Stimulated activated naive CD4-positive, alpha-beta T cell treated with Interleukin-2 at 50 U/mL for 16 hours (primary cell): ENCODE measurements at regions not wholly inside any gene's neighbourhood (a gene's known extent, or its start where the extent isn't known, plus 50 kb on each side); places are given as distances from the start of the nearest gene placed in this dataset.
"Not testable (repeated sequence)": the region's sequence is repeated elsewhere in the genome, so short reads cannot be mapped to it uniquely, and the experiment has no call there.

Experiments
- DNase-seq: peaks from one replicate; lab custom pipeline; 2025; lab: John Stamatoyannopoulos, UW

DNA sequence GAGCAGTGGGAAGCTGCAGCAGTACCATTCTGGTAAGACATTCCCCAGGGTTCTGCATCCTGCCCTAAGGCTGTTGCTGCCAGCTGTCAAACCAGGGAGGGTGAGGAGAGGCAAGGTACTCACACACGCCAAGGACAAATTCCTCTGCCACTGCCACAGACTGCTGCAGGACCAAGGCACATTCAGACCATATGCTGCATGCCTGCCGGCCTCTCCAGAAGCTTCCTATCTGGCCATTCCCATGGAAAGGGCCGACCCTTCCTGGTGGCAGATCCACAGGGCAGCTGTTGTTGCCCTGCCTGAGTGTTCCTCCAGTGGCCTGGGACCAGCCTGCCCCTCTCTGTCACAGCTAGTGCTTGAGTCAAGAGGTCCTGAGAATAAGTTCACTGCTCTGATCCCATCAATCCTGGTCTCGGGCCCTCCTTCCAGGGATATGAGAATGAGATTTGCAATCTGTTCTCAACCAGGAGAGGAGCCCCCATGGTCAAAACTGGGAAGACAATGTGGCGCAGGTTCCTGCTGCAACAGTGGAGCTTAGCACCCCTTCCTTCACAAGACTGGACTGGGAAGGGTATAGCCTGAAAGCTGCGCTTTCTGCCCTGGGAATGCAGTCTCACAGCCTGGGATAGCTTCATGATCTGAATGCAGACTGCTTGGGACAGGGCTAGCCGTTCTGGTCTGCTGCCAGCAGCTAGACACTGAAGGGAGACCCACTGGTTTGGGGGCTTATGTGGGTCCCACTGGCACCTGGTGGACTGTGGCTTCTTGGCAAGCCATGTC is 342.5 kb upstream of the NDST3 start:
- DNase-seq = no peak

GRCh38 chr4:117692538-117692937 is 341.7 kb upstream of the NDST3 start:
- DNase-seq = no peak

DNA sequence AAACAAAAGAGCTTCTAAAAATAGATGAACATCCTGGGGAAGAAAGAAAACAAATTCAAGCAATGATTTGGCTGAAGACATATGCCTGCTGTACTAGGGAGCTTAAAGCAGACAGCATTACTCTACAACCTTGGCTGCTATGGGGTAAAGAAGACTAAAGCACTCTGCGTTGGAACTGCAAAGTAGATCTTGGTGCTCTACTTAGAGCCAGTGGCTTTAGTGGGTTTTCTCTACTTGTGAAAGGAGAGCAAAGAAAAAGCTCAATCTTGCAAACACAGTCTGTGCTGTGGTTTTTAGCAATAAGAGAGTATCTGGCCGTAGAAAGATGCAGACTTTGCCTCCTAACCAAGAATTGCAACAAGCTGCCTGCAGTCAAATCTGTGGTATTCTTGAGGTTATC is 334.7 kb upstream of the NDST3 start:
- DNase-seq = no peak

DNA sequence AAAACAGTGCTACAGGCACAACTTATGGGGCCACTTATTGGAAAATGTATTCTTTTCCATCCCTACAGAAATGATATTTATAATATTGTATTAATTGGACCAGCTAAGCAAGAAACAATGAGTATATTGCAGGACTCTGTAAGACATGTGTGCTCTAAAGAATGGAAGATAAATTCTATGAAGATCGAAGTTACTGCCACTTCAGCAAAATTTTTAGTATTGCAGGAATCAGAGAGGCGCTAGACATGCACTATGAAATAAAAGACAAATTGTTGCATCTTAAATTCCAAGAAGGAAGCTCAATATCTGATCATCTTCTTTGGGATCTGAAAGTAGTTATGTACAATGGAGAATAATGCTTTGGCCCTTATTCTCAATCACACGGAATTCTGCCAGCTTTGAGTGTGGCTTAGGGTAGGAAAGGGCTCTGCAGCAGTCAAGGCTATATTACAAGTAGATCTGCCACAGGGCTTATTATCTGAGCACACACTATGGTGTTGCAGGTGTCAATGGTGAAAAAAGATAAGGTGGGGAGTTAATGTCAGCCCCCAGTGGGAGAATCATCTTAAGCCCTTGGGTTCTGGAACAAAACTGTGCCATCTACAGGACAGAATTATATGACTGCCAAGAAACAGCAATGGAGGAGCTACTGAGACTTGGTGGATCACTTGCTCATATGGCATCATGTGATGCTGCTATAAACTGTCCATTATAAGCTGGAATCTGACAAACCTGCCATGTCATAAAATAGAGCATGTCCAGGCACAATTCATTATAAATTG is 334.0 kb upstream of the NDST3 start:
- no peak for DNase-seq

- no peak for DNase-seq
These were observed 331.9 kb upstream of the NDST3 start for GRCh38 chr4:117702353-117702752.

- no peak for DNase-seq
These were observed 329.6 kb upstream of the NDST3 start for GRCh38 chr4:117704721-117705120.

DNA sequence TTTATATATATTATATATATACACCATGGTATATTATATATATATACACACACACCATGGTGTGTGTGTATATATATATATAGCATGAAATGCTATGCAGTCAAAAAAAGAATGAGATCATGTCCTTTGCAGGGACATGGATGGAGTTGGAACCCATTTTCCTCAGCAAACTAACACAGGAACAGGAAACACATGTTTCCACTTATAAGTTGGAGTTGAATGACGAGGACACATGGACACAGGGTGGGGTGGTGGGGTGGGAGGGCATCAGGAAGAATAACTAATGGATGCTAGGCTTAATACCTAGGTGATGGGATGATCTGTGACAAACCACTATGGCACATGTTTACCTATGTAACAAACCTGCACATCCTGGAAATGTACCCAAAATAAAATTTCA is 293.6 kb upstream of the NDST3 start:
- no peak for DNase-seq

DNA sequence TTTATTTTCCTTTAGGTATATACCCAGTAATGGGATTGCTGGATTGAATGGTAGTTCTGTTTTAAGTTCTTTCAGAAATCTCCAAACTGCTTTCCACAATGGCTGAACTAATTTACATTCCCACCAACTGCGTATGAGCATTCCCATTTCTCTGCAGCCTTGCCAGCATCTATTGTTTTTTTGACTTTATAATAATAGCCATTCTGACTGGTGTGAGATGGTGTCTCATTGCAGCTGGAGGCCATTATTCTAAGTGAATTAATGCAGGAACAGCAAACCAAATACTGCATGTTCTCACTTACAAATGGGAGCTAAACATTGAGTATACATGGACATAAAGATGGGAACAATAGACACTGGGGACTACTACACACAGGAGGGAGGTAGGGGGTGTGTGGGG is 288.9 kb upstream of the NDST3 start:
- DNase-seq = not testable (repeated sequence)

DNA sequence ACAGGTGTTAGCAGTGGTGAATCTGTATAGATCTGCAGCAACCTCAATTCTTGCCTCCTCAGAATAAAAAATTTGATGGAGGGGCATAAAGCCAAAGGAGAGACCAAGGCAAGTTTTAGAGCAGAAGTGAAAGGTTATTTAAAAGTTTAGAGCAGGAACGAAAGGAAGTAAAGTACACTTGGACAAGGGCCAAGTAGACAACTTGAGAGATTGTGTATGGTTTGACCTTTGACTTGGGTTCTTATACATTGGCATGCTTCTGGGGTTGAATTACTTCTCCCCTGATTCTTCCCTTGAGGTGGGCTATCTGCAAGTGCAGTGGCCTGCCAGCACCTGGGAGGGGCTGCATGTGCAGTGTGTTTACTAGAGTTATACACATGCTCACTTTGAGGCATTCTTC is 278.8 kb upstream of the NDST3 start:
- DNase-seq = no peak

GRCh38 chr4:117768610-117769009 is 265.7 kb upstream of the NDST3 start:
- no peak for DNase-seq

GRCh38 chr4:117770269-117771102 is 263.8 kb upstream of the NDST3 start:
- DNase-seq = no peak

GRCh38 chr4:117771647-117772337 is 262.5 kb upstream of the NDST3 start:
- DNase-seq = no peak

GRCh38 chr4:117773064-117773936 is 261.0 kb upstream of the NDST3 start:
- DNase-seq = no peak

DNA sequence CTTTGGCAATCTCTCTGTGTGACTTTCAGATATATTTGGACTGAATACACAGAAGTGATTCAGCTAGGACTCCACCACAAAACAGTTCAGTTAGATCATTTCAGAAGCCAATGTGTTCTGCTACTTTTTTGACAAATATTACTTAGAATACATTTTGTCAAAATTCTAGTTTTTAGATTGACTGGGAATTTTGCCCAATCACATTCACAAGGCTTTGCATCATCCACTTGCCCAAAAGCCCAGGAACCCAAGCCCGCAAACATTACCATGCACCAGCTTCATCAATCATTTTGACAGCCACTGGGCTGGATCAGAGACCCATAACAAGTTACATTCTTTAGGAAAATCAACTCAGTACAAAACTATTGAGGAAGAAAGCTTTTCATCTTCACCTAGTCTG is 256.6 kb upstream of the NDST3 start:
- DNase-seq = no peak

- no peak for DNase-seq
These were observed 250.6 kb upstream of the NDST3 start for GRCh38 chr4:117783716-117784115.

DNA sequence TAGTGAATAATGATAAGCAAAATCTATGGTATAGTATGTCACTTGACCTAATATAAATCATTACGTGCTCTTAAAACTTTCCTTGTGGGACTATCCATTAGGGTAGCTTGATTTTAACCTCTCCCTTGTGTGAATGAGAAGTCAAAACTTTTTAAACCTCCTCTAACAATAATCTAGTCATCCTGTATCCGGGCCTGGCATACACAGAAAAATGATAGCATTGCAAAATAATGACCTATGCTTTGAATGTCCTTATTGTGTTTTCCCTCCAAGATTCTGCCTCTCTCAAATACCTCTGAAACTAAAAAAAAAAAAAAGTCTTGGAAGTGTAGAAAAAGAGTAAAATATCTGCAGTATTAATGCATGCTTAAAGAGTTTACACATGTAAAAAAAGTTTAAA is 250.0 kb upstream of the NDST3 start:
- no peak for DNase-seq

DNA sequence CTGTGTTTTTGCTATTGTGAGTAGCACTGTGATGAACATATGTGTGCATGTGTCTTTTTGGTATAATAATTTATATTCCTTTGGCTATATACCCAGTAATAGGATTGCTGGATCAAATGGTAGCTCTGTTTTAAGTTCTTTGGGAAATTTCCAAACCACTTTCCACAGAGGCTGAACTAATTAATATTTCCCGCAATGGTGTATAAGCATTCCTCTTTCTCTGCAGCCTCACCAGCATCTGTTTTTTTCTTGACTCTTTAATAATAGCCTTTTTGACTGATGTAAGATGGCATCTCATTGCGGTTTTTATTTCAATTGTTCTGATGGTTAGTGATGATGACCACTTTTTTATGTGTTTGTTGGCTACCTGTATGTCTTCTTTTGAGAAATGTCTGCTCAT is 247.7 kb upstream of the NDST3 start:
- DNase-seq = no peak

- DNase-seq = no peak
These were observed 240.3 kb upstream of the NDST3 start for GRCh38 chr4:117793845-117794480.

DNA sequence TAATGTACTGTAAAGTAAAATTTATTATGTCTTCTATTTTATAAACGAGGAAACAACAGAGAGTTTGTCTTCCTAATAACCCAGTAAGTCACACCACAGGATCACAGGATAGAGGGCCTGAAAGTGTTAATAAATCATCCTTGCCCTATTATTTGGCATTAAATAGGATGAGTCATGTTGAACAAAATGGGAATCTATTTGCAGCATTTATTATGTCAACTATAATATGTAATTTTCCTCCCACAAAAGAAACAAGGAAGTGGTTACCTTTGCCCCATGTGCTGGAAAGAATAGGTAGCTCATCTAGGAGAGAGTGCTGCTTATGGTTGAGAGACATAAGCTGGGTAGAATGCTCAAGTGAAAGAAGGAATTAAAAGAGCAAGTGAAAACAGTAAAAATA is 237.6 kb upstream of the NDST3 start:
- no peak for DNase-seq

DNA sequence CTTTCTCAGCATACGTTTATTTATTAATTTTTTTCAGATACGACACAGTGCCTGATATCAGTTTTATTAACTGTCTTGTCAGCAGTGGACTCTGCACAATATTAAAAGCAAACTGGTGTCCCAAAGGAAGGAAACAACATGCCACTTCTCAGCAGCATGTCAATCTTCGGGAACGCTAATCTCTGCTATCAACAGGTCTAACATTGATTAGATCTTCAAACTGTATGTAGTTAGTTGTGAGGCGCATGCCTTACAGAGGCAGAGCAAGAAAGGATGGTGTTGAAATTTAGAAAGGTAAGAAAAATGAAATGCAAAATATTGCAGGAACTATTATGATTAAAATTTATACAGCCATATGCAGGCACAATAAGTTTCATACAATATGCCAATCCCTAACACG is 233.7 kb upstream of the NDST3 start:
- DNase-seq = no peak

- no peak for DNase-seq
These were observed 232.5 kb upstream of the NDST3 start for GRCh38 chr4:117801756-117802155.
